ENCODE measurements at regions not wholly inside any gene's neighbourhood (a gene's known extent, or its start where the extent isn't known, plus 50 kb on each side); places are given as distances from the start of the nearest gene placed in this dataset.

DNA sequence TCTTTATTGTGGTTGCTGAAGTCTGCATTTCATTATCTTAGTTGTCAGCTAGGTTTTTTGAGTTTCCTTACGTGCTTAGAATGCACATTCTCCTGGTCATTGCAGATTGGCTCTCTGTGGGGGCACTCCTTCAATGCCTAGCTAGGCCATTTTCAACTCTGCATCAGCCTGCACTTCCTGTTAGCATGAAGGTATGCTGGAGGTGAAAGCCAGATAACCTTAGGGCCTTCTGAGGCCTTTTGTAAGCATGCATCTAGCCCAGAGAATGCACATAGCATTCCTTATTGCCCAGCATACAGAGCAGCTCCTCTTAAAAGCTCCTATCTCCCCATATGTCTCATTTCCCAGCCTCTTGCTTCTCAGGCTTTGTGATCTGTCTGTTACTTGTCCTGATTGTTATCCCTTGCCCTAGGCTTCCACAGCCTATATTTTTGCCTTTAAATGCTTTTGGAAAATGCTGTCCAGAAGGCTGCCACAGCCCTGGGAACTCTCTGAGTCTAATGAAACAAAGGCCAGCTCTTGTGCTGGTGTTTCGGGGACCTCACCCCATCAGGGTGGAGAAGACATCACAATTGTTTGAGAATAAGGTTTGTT is 108.1 kb upstream of the IGFBP3 start:
- DNase-seq (ENCODE audit: low read depth, low spot score) = no peak

GRCh38 chr7:46028246-46028645 is 107.2 kb upstream of the IGFBP3 start:
- no peak for DNase-seq (ENCODE audit: low read depth, low spot score)

GRCh38 chr7:46026741-46027140 is 105.7 kb upstream of the IGFBP3 start:
- DNase-seq (ENCODE audit: low read depth, low spot score) = no peak

DNA sequence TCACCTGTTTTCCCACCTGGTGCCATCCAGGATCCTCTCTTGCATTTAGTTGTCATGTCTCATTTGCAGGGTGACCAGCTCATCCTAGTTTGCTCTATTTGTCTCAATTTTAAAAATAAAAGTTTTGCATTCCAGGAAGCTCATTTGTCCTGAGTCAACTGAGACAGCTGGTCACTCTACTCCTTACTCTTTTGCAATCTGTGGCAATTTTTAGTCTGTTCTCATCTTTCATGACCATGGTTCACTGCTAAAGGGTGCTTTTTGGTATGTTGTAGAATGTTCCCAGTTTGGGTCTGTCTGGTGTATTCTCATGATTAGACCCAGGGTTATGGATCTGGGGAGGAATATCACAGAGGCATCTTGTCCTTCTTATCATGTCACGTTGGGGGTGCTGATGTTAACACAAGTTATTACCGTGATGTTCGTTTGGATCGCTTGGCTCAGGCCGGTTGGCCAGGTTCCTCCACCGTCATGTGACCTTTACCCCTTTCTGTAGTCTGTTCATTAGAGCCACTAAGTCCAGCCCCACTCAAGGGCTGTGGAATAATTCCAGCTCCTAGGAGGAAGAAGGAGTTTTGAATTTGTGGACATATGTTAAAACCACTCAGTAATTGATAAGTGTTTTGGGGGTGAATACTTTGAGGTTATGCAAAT is 103.3 kb upstream of the IGFBP3 start:
- DNase-seq (ENCODE audit: low read depth, low spot score) = no peak

- DNase-seq (ENCODE audit: low read depth, low spot score) = no peak
These were observed 101.3 kb upstream of the IGFBP3 start for GRCh38 chr7:46022397-46022796.

- DNase-seq (ENCODE audit: low read depth, low spot score) = peak; percentile 91
These were observed 94.2 kb upstream of the IGFBP3 start for GRCh38 chr7:46015107-46015868.

DNA sequence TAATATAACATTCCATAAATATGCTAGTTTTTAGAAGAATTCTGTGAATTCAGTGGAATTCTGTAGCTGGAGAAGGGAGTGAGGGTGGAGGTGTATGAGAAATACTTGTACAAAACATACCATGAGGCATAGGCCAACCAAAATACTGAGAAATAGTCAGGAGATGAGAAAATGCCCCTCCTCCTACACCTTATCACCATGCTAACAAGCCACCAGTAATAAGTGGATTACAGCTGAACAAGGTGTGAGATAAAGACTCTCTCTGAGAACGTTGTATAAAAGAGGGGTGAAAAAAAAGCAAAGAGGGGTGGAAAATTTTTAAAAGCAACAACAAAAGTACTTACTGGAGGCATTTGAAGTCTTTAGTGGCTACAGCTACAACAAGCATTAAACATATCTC is 90.4 kb upstream of the IGFBP3 start:
- no peak for DNase-seq (ENCODE audit: low read depth, low spot score)

DNA sequence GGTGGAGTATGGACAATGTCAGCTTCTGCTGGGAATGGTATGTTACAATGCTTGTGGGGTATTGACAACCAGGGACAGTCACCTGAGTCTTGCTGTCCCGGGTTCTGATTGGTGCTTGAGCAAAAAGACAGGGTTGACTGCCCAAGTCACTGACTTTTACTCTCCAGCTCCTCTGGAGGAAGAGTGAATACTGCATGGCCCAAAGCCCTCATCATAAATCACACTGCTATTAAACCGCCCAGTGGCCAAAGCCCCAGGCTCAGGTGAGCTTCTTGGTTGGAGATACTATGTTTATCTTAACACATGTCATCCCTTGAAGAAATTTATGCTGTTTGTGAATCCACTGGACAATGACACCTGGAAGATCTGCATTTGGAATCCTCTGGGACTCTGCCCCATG is 90.0 kb upstream of the IGFBP3 start:
- no peak for DNase-seq (ENCODE audit: low read depth, low spot score)

DNA sequence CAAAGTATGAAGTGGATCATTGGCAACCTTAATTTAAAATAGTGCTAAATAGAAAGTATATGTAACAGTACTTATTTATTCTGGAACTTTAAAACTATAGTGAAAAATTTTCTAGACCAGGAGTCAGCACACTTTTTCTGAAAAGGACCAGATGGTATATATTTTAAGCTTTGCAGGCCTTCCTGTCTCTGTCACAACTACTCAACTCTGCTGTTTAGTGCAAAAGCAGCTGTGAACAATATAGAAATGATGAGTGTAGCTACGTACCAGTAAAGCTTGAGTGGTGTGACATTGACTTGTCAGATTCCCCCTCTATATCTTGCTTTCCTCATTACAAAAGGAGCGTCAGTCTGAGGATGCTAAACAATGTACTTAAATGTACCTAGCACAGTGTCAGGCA is 88.1 kb upstream of the IGFBP3 start:
- no peak for DNase-seq (ENCODE audit: low read depth, low spot score)

- DNase-seq (ENCODE audit: low read depth, low spot score) = no peak
These were observed 87.0 kb upstream of the IGFBP3 start for GRCh38 chr7:46007990-46008643.

DNA sequence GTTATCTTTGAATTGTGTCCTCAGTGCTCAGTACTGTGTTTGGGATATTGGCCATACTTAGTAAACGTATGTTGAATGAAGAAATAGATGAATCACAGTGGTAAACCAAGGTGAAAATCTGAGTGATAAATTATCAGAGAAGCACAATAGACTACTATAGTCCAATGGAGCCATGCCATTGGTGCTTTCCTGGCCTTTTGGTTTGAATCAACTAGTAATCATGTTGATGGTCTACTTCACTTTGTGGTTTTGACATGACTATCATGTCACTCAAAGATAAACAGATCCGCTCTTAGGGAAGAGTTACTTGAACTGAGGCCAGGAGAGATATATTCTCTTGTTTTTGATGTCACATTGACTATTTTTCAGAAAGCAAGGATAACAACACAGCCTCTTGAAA is 86.1 kb upstream of the IGFBP3 start:
- no peak for DNase-seq (ENCODE audit: low read depth, low spot score)

GRCh38 chr7:46006723-46007122 is 85.7 kb upstream of the IGFBP3 start:
- DNase-seq (ENCODE audit: low read depth, low spot score) = no peak

- no peak for DNase-seq (ENCODE audit: low read depth, low spot score)
These were observed 85.1 kb upstream of the IGFBP3 start for GRCh38 chr7:46006212-46006611.

GRCh38 chr7:46004965-46005364 is 83.9 kb upstream of the IGFBP3 start:
- no peak for DNase-seq (ENCODE audit: low read depth, low spot score)

DNA sequence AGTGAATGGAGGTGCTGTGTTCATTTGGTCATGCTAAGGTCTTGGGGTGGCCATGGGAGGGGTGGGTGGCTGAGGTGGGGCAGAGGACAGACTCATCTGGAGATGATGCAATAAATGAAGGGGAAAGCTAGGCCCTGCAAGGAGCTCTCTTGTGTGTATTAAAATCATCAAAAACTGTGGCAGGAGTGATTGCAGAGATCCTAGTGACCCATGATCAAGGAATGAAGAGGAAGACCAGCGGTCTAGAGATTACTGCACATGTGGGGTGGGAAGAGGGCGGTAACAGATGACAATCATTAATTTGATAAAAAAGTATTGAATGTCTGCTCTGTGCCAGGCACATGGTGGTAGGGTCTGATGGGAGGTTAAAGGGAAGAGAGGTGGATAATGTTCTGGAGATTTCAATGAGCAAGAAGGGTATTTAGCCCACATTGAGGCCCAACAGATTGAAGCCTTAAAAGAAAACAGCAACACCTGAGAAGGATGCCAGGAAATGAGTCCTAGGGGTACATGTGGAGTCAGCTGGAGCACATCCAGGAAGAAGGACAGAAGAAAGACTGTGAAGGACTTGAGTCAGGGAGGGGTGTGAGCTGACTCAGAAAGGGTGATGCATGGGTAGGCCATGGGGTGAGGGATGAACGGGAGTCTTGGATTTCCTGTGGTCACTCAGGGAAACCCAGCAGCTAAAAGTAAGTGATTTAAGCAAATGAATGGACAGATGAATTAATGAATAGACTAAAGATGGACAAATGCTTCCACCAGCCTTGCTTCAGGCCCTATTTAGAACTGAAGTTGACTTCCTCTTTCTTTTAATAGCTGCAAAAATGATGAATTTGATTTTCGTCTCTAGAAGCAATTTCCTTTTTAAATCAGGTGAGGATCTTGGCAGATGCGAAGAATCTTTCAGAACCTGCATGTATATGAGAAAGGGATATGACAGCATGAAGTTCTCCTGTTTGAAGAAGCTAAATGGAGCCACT is 83.1 kb upstream of the IGFBP3 start:
- DNase-seq (ENCODE audit: low read depth, low spot score) = no peak

DNA sequence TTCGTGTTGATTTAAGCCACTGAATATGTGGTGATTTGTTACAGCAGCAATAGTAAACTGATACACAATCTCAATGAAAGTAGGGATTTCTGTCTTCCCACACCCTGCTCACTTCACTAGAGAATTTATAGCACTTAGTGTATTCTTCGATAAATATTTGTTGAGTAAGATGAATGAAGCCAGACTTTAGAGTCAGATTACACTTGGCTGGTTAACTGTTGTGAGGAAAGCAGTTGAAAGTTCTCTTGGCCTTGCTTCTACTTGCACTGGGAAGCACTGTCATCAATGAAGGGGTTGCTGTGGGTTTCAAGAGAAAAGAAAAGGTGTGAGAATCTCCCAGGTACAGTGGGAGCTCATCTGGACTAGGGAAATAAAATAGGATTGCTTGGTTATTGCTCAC is 82.1 kb upstream of the IGFBP3 start:
- no peak for DNase-seq (ENCODE audit: low read depth, low spot score)

GRCh38 chr7:46000513-46000912 is 79.4 kb upstream of the IGFBP3 start:
- DNase-seq (ENCODE audit: low read depth, low spot score) = no peak

GRCh38 chr7:45999541-45999940 is 78.5 kb upstream of the IGFBP3 start:
- DNase-seq (ENCODE audit: low read depth, low spot score) = no peak

GRCh38 chr7:45998506-45998905 is 77.4 kb upstream of the IGFBP3 start:
- no peak for DNase-seq (ENCODE audit: low read depth, low spot score)

DNA sequence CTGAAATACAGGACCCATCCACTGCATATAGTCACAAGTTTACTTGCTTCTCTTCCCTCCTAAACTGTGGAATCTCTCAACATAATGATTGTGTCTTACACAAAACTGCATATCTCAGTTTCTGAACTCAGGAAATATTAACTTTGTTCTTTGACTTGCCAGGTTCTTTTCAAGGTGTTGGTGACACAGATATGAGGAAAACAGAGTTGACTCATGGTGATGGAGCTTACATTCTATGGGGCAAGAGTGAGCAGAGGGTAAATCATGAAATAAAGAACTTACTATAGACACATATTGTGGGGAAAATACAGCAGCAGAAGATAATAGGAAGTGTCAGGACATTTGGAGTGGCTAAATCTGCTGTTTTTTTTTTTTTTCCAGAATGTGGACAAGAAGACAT is 72.5 kb upstream of the IGFBP3 start:
- no peak for DNase-seq (ENCODE audit: low read depth, low spot score)

DNA sequence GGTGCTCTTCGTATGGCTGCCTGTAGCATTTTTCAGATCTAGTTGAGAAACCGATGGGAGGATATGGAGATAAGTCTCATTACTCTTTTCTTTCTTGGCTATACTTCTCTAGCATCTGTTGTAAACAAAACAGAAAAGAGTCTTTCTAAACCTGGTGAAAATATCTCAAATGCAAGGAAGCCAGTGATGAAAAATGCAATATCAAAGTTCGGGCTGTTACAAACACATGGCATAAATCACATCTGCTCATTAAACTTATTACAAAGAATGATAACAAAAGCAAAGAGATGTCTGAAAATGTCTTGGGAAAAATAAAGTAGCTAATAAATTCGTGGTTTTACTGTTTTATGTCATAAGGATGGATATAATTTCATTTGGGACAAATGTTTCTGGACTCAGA is 71.8 kb upstream of the IGFBP3 start:
- DNase-seq (ENCODE audit: low read depth, low spot score) = no peak
